ENCODE measurements at regions not wholly inside any gene's neighbourhood (a gene's known extent, or its start where the extent isn't known, plus 50 kb on each side); places are given as distances from the start of the nearest gene placed in this dataset.

GRCh38 chr9:2939368-2939767 is 95.5 kb upstream of the PUM3 start:
- no peak for TF ChIP-seq CTCF (IDR thresholded peaks at IDR 0.05)
- TF ChIP-seq POLR2A (IDR thresholded peaks at IDR 0.05) = no peak

Data from lower leg skin (tissue), 3 donors.